AG09319 (cell line): ENCODE measurements at regions not wholly inside any gene's neighbourhood (a gene's known extent, or its start where the extent isn't known, plus 50 kb on each side); places are given as distances from the start of the nearest gene placed in this dataset.

Experiments
- DNase-seq: peaks from one replicate; pipeline ENCODE4 v3.0.0-alpha.2; 2010; ENCODE audit warnings: low read depth; ENCODE audit errors: extremely low read depth
- TF ChIP-seq, protein P1 (sequence below): IDR thresholded peaks from 2 replicates; pipeline ENCODE4 v1.5.1; 2011; ENCODE audit warnings: low read depth, mild to moderate bottlenecking, inconsistent platforms, low read length, moderate library complexity

DNA sequence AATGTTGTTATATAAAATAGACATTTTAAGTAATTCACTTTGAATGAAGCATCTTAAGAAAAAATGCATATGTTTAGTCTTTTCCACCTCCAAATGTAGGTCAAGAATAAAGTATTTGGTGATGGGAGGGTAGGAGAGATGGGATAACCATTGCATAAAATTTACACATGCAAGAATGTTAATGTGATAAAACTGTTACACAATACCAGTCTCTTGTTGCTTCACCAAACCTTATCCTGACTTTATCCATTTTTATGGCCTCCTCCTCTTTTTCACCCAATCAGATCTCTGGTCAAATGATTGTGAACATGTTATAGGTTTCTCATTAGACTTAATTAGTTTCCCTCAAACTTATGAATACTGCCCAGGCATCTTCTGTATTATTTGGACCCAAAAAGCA is 994.5 kb upstream of the FLRT2 start:
- no peak for DNase-seq
- TF ChIP-seq, protein P1, sequence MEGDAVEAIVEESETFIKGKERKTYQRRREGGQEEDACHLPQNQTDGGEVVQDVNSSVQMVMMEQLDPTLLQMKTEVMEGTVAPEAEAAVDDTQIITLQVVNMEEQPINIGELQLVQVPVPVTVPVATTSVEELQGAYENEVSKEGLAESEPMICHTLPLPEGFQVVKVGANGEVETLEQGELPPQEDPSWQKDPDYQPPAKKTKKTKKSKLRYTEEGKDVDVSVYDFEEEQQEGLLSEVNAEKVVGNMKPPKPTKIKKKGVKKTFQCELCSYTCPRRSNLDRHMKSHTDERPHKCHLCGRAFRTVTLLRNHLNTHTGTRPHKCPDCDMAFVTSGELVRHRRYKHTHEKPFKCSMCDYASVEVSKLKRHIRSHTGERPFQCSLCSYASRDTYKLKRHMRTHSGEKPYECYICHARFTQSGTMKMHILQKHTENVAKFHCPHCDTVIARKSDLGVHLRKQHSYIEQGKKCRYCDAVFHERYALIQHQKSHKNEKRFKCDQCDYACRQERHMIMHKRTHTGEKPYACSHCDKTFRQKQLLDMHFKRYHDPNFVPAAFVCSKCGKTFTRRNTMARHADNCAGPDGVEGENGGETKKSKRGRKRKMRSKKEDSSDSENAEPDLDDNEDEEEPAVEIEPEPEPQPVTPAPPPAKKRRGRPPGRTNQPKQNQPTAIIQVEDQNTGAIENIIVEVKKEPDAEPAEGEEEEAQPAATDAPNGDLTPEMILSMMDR = no peak

DNA sequence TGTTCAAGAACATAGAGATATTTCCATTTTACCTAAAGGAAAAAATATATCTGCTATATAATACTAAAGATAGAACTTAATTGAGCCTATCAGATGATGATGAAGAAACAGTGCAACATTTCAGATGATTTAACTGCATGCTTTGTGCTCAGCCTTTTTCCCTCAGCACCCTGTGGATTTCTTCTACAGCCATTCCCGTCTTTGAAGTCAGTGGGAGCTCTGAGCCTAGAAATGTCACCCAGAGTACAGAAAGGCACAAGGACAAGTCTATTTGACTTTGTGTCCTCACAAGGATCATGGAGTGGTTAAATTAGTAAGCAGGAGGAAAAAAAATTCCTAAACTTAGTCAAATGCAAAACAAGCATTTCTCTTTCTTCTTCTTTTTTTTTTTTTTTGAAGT is 994.0 kb upstream of the FLRT2 start:
- no peak for DNase-seq

DNA sequence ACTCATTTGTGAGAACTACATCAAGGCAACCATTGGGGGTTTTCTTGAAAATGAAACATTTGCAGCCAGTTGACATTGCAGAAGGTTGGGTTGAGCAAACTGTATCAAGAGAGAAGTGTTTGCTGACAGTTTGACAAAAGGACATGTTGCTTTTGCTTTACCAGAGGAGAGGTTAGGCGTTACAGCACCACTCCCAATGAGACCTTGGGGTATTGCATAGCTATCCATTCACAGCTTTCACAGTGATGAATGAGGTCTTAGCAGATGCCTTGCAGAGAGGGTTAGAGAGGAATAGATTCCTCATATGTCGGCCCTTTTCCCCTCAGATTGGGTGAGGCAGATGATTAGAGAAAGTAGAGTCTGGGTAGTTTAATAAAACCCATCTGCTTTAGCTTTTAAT is 988.9 kb upstream of the FLRT2 start:
- no peak for DNase-seq
- TF ChIP-seq, protein P1 = no peak

More for the DNA sequence above, 994.0 kb upstream of the FLRT2 start:
- TF ChIP-seq, protein P1 = no peak

DNA sequence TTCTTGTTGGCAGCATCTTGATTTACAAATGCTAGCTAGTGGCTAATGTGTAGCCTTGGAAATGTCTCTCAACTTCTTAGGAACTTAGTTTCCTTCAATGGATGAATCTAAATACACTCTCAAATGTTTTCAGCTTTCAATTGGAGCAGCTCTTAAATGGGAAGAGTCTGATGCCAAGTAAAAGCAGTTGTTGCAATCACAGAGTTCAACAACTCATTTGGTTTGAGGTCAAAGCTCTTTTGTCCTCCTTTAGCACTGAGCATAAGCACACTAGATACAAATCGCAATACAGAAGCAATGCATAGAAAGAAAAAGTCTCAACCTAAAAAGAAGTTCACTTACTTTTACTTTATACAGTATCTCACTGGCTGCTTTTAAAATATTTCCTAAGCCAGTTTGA is 986.1 kb upstream of the FLRT2 start:
- DNase-seq = no peak

DNA sequence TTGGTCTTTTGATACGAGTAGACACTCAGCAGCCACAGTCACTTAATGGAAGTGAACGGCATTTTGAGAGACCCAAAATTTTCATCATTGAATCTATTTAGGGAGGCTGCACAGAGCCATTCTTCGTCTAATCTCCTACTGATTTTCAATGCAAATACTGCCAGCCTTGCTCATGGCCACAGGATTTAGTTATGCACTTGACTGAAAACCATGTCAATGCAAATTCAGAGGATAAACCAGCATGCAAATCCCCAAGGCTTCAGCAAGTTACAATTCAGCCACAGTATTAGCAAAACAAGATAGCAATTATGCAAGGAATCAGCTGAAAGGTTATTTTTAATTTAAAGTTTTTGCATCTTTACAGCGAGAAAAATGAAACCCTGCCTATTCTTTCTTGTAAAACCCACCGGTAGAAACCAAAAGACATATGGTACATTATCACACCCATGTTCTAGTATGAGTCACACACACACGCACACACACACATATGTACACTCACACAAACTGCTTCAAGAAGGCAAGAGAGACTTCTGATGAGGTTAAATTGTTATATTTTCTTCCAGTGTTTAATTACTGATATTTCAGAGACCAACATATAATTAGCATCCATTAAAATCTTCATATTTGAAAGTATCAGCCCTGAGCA is 985.3 kb upstream of the FLRT2 start:
- DNase-seq = no peak
- TF ChIP-seq, protein P1 = no peak

More for the DNA sequence above, 986.1 kb upstream of the FLRT2 start:
- TF ChIP-seq, protein P1 = no peak

DNA sequence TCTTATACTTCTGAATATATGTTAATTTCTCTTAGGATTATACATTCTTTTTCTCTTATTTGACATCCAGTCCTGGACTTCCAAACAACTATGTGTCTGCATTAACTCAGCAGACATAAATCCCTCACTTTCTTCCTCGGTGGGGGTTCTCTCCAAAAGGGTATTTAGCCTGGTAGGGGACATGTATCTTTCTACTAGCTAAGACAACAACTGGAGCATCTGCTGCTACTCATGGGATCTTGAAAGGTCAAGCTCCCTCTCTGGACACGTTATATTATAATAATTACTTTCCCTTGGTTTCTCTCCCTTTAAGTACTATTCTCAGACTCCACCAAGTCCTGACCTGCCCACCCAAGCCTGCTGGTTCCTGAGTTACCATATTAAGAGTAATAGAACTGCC is 983.7 kb upstream of the FLRT2 start:
- TF ChIP-seq, protein P1 = no peak
- DNase-seq = no peak

DNA sequence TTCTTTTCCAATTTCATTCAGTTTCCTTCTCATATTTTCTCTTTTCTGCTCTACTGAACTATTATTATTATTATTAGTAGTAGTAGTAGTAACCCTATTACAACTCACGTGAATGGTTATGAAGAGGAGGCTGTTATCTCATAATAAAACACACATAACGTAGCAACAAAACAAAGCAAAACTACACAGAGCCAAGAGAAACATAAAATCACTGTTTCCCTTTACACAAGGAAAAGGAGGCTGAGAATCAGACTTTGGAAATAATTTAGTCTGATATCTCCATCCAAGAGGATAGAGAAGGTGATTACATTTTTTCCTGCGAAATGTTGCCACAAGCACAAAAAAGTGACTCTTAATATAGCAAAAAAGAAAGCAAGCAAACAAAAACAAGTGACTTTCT is 975.8 kb upstream of the FLRT2 start:
- TF ChIP-seq, protein P1 = no peak

More for the DNA sequence above, 975.8 kb upstream of the FLRT2 start:
- DNase-seq = no peak
